Body of pancreas (tissue), 4 donors: ENCODE measurements at regions not wholly inside any gene's neighbourhood (a gene's known extent, or its start where the extent isn't known, plus 50 kb on each side); places are given as distances from the start of the nearest gene placed in this dataset.

ENCODE experiments used
- ATAC-seq: fragments of 150-250 bp; one replicate; pipeline ENCODE4 v1.9.1; 2016
- DNase-seq, 4 donors: peaks; one replicate each; pipeline ENCODE4 v3.0.0-alpha.2; 2019
- H3K27ac ChIP-seq, 4 donors: fragments of 200-600 bp; sonication (generic); 1 replicate in 3 of 4; 2 replicates in 1 of 4; pipeline versions ENCODE4 v1.5.1 to v1.6.1; 2016 to 2019; ENCODE audit warnings: mild to moderate bottlenecking in 1 of 4, mixed read lengths in 1 of 4, moderate library complexity in 1 of 4
- H3K27me3 ChIP-seq, 2 donors: fragments of 200-600 bp; sonication (generic); one replicate each; pipeline ENCODE4 v1.6.0; 2016; ENCODE audit warnings: mild to moderate bottlenecking in 1 of 2
- H3K36me3 ChIP-seq, 2 donors: fragments of 200-600 bp; sonication (generic); replicated peaks in 1 of 2; 2 replicates each; pipeline ENCODE4 v1.5.1; 2016; ENCODE audit warnings: low read depth in 2 of 2; ENCODE audit not compliant: insufficient read depth in 1 of 2
- H3K4me1 ChIP-seq: fragments of 200-600 bp; sonication (generic); one replicate; pipeline ENCODE4 v1.6.0; 2016
- H3K4me3 ChIP-seq, 2 donors: fragments of 200-600 bp; sonication (generic); 1 replicate in 1 of 2; 2 replicates in 1 of 2; pipeline ENCODE4 v1.5.1; 2016 to 2019
- H3K9me3 ChIP-seq, 3 donors: fragments of 200-600 bp; sonication (generic); 1 replicate in 2 of 3; 2 replicates in 1 of 3; pipeline ENCODE4 v1.5.1; 2016
- POLR2A ChIP-seq, 3 donors: fragments of 450-650 bp; IDR thresholded peaks; one replicate each; pipeline ENCODE4 v1.6.1; 2016; ENCODE audit warnings: antibody characterized with exemption in 3 of 3, mild to moderate bottlenecking in 2 of 3
- WGBS, 2 donors: methylation state at CpG; one replicate each; pipeline ENCODE4 v1.1.5; 2017; 5-methylcytosine and 5-hydroxymethylcytosine counted together
- intact Hi-C: fragments of 100-400 bp; cut with DNase I; formaldehyde crosslinking; loops from one replicate; pipeline ENCODE4 v1.15.1; 2023
- TF ChIP-seq, protein P1 (sequence below), 7 experiments: fragments of 450-650 bp in 4 of 7; fragments of 200-600 bp in 3 of 7; sonication (generic) in 3 of 7; IDR thresholded peaks; one replicate each; pipeline ENCODE4 v1.5.1; 2016 to 2019; ENCODE audit warnings: antibody characterized with exemption in 7 of 7

DNA sequence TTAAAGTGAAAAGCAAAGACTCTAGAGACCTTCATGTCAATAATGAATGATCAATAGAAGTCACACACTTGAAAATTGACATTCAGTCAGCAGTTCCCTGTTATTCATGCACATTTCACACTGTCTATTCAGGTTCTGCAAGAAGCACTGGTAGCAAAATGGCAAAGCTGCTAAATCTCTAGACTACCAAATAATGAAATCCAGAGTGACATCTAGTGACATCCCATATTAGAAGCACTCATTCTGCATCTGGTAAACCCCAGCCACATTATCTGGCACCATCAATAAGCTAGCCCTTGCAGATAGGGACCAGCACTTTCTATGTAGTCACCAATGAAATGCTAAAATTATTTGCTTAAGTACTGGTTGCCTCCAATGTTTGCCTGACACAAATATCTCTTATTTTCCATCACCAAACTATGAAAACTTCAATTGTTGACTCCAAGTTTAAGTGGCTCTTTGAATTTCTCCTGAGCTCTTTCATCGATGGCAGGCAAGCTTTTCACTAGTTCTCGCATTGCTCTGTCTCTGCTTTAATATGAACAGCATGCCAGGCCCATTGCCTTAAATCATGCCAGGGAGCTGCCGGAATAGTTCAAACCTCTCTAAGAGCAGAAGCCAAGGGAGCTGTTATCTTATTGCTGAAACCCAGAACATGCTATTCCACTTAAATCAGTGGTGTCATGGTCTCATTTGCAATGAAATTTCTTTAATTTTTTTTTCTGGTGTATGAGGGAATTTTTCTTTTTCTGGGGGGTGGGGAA is 409.9 kb downstream of the MZT1 start:
- ATAC-seq: no peak
- no peaks in the 10 kb centered on the region for H3K4me1 ChIP-seq

DNA sequence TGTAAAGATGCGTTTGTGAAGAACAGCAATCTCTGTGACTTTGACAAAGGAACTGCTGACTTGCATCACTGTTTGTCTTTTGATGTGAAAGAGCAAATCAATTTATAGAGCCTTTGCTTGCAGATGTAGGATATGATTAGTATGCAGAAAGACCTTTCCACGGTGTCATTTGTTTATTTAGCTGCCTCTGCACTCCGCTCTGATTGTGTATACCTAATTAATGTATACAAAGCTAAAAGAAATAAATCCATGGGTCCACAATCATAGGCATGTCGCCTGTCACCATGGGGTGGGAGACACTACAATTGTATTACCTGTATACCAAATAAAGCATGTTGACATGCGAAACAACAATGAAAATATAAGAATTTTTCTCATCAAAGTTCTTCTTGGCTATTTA is 410.7 kb downstream of the MZT1 start:
- Histone ChIP-seq H3K27me3 (no peaks in the 10 kb centered on the region), H3K4me3 (no peak overlapping the region), H3K27ac (no peak overlapping the region), H3K4me1 (no peaks in the 10 kb centered on the region), H3K9me3 (no peaks in the 10 kb centered on the region), H3K36me3 (no peaks in the 10 kb centered on the region)
- intact Hi-C loops: no loop called here
- ATAC-seq (no peak), DNase-seq (no peak)
- no peak for TF ChIP-seq POLR2A (IDR thresholded peaks at IDR 0.05)
- TF ChIP-seq, protein P1, sequence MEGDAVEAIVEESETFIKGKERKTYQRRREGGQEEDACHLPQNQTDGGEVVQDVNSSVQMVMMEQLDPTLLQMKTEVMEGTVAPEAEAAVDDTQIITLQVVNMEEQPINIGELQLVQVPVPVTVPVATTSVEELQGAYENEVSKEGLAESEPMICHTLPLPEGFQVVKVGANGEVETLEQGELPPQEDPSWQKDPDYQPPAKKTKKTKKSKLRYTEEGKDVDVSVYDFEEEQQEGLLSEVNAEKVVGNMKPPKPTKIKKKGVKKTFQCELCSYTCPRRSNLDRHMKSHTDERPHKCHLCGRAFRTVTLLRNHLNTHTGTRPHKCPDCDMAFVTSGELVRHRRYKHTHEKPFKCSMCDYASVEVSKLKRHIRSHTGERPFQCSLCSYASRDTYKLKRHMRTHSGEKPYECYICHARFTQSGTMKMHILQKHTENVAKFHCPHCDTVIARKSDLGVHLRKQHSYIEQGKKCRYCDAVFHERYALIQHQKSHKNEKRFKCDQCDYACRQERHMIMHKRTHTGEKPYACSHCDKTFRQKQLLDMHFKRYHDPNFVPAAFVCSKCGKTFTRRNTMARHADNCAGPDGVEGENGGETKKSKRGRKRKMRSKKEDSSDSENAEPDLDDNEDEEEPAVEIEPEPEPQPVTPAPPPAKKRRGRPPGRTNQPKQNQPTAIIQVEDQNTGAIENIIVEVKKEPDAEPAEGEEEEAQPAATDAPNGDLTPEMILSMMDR (IDR thresholded peaks at IDR 0.05): no peak
- WGBS, 2 donors: 63 to 64% methylated on average over 5 of the region's 5 CpGs

More for the DNA sequence above, 409.9 kb downstream of the MZT1 start:
- DNase-seq: no peak
- TF ChIP-seq, protein P1 (IDR thresholded peaks at IDR 0.05): no peak
- no peak for TF ChIP-seq POLR2A (IDR thresholded peaks at IDR 0.05)
- Histone ChIP-seq H3K4me3 (no peak overlapping the region), H3K36me3 (no peaks in the 10 kb centered on the region), H3K27ac (no peak overlapping the region), H3K27me3 (no peaks in the 10 kb centered on the region), H3K9me3 (no peaks in the 10 kb centered on the region)
- WGBS, 2 donors: 78 to 81% methylated on average over 3 of the region's 3 CpGs
- intact Hi-C loops: no loop called here

DNA sequence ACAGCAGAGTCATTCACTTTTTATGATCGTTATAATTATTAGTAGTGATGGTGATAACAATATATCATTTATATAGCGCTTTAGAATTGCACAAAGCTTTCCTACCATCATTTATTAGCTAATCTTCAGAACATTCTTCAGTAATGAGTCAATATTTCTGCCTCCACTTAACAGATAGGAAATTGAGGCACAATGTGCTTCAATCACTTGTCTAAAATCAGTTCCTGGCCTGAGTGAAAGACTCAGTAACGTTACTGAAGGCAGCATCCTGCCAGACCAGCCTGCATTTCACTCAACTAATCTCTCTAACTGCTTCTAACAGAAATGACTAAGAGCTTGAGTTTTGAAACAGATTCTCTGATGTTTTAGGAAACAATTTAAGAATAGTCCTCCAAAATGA is 412.1 kb downstream of the MZT1 start:
- 53 to 62% methylated on average over 3 of the region's 3 CpGs for WGBS, 2 donors
- no peaks in the 10 kb centered on the region for H3K27me3 ChIP-seq
- intact Hi-C loops: no loop called here
- no peak overlapping the region for H3K27ac ChIP-seq
- ATAC-seq: no peak
- no peaks in the 10 kb centered on the region for H3K36me3 ChIP-seq
- TF ChIP-seq, protein P1 (IDR thresholded peaks at IDR 0.05): no peak
- TF ChIP-seq POLR2A (IDR thresholded peaks at IDR 0.05): no peak
- DNase-seq: no peak
- H3K9me3 ChIP-seq: no peaks in the 10 kb centered on the region
- H3K4me3 ChIP-seq: no peak overlapping the region
- no peaks in the 10 kb centered on the region for H3K4me1 ChIP-seq

DNA sequence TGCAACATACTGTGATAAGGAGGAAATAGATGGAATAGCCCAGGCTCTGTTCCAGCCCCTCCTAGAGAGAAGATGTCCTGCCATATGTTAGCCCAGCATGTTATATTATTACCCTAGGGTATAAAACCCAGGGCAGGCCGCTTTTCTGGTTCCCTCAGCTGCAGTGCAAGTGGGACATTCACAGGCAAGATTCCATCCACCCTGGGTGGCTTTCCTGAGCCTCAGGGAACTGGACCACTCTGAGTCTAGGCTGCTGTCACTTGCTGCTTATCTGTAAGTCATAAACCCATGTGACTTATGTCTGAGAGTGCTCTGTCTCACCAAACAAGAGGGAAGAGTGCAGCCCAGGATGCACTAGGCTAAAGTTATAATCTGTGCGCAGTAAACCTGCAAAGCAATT is 413.2 kb downstream of the MZT1 start:
- DNase-seq (no peak), ATAC-seq (no peak)
- Histone ChIP-seq H3K36me3 (no peaks in the 10 kb centered on the region), H3K4me3 (no peak overlapping the region), H3K27ac (no peak overlapping the region), H3K9me3 (no peaks in the 10 kb centered on the region), H3K27me3 (no peaks in the 10 kb centered on the region), H3K4me1 (no peaks in the 10 kb centered on the region)
- intact Hi-C loops: no loop called here
- TF ChIP-seq POLR2A (IDR thresholded peaks at IDR 0.05): no peak
- TF ChIP-seq, protein P1 (IDR thresholded peaks at IDR 0.05): no peak
- 68 to 85% methylated on average over 2 of the region's 2 CpGs for WGBS, 2 donors

DNA sequence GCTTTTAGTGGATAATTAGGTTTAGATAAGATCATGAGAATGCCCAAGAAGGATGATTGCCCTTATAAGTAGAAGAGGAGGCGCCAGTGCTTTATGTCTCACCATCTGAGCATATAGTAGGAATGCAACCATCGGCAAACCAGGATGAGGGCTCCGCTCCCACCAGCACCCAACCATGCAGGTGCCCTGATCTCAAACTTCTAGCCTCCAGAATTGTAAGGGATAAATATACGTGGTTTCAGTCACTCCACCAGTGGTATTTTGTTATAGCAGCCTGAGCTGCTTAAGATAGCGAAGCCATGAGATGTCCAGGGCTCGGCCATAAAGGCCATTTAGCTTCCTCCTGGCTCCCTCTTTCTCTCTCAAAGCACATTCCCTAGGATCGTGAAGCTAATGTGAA is 413.9 kb downstream of the MZT1 start:
- H3K27ac ChIP-seq: no peak overlapping the region
- intact Hi-C loops: no loop called here
- no peak for ATAC-seq
- 77 to 87% methylated on average over 7 of the region's 7 CpGs for WGBS, 2 donors
- H3K9me3 ChIP-seq: no peaks in the 10 kb centered on the region
- DNase-seq: no peak
- TF ChIP-seq, protein P1 (IDR thresholded peaks at IDR 0.05): no peak
- no peak for TF ChIP-seq POLR2A (IDR thresholded peaks at IDR 0.05)
- H3K36me3 ChIP-seq: no peaks in the 10 kb centered on the region
- H3K27me3 ChIP-seq: no peaks in the 10 kb centered on the region
- H3K4me1 ChIP-seq: no peaks in the 10 kb centered on the region
- H3K4me3 ChIP-seq: no peak overlapping the region
